OCI-LY7 (cell line): ENCODE measurements at regions not wholly inside any gene's neighbourhood (a gene's known extent, or its start where the extent isn't known, plus 50 kb on each side); places are given as distances from the start of the nearest gene placed in this dataset.

Experiments
- EZH2phosphoT487 ChIP-seq: fragments of 200-600 bp; sonication (generic); IDR thresholded peaks from 2 replicates; pipeline ENCODE4 v1.6.1; 2018; ENCODE audit warnings: low read depth, borderline replicate concordance, mild to moderate bottlenecking, mixed run types, antibody characterized with exemption, low read length, moderate library complexity, mixed read lengths
- TF ChIP-seq, protein P1 (sequence below): fragments of 200-600 bp; sonication (generic); conservative IDR thresholded peaks from 2 replicates; pipeline ENCODE4 v1.5.1; 2014; ENCODE audit warnings: mild to moderate bottlenecking, antibody characterized with exemption, low read length, moderate library complexity, mixed read lengths

- TF ChIP-seq, protein P1, sequence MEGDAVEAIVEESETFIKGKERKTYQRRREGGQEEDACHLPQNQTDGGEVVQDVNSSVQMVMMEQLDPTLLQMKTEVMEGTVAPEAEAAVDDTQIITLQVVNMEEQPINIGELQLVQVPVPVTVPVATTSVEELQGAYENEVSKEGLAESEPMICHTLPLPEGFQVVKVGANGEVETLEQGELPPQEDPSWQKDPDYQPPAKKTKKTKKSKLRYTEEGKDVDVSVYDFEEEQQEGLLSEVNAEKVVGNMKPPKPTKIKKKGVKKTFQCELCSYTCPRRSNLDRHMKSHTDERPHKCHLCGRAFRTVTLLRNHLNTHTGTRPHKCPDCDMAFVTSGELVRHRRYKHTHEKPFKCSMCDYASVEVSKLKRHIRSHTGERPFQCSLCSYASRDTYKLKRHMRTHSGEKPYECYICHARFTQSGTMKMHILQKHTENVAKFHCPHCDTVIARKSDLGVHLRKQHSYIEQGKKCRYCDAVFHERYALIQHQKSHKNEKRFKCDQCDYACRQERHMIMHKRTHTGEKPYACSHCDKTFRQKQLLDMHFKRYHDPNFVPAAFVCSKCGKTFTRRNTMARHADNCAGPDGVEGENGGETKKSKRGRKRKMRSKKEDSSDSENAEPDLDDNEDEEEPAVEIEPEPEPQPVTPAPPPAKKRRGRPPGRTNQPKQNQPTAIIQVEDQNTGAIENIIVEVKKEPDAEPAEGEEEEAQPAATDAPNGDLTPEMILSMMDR = no peak
- TF ChIP-seq EZH2phosphoT487 = no peak
Measured at GRCh38 chr3:65048151-65048550, 360.4 kb upstream of the ADAMTS9 start.
